IPS-20b (cell line): ENCODE measurements at regions not wholly inside any gene's neighbourhood (a gene's known extent, or its start where the extent isn't known, plus 50 kb on each side); places are given as distances from the start of the nearest gene placed in this dataset.

Source experiments
- H3K27ac ChIP-seq: one replicate; pipeline ENCODE4 v1.5.1; 2013; ENCODE audit warnings: low read length
- H3K27me3 ChIP-seq: 2 replicates; pipeline ENCODE4 v1.6.1; 2013; ENCODE audit warnings: mild to moderate bottlenecking, low read length, inconsistent platforms; ENCODE audit not compliant: insufficient read depth
- H3K36me3 ChIP-seq: 2 replicates; pipeline ENCODE4 v1.6.1; 2013; ENCODE audit warnings: low read depth, mild to moderate bottlenecking, inconsistent platforms, low read length, moderate library complexity; ENCODE audit not compliant: insufficient read depth
- H3K4me1 ChIP-seq: 2 replicates; pipeline ENCODE4 v1.6.1; 2013; ENCODE audit warnings: mild to moderate bottlenecking, control low read depth, inconsistent platforms, low read length, moderate library complexity; ENCODE audit not compliant: insufficient read depth
- H3K4me3 ChIP-seq: 2 replicates; pipeline ENCODE4 v1.5.1; 2013; ENCODE audit warnings: mild to moderate bottlenecking, low read length, inconsistent platforms
- H3K9ac ChIP-seq: 2 replicates; pipeline ENCODE4 v1.6.1; 2013; ENCODE audit warnings: low read depth, mild to moderate bottlenecking, inconsistent platforms, low read length, moderate library complexity
- H3K9me3 ChIP-seq: 2 replicates; pipeline ENCODE4 v1.6.1; 2013; ENCODE audit warnings: mild to moderate bottlenecking, low read depth, low read length, inconsistent platforms; ENCODE audit not compliant: insufficient read depth

DNA sequence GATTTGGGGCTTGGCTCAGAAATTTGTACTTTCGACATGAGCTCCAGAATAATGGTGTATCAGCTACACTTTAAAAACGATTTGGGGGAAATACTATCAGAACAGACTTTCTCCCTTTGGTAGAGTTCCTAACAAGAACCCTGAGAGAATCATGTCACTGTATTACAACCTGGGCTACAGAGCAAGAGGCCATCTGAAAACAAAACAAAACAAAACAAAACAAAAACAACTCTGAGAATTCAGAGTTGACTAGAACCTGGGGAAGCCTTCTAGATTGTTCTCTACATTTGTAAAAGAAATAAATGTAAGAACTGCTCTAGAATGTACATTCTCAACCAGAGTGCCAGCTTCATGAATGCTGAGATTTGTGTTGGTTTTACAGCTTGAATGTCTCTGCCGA lies 262.6 kb upstream of the SEMA3D start:
- H3K27ac ChIP-seq, result no peak overlapping the region
- H3K9ac ChIP-seq, result no peak overlapping the region
- H3K4me3 ChIP-seq, result no peak overlapping the region
- H3K4me1 ChIP-seq, result no peaks in the 10 kb centered on the region
- no peaks in the 10 kb centered on the region for H3K27me3 ChIP-seq
- no peaks in the 10 kb centered on the region for H3K9me3 ChIP-seq
- no peaks in the 10 kb centered on the region for H3K36me3 ChIP-seq

DNA sequence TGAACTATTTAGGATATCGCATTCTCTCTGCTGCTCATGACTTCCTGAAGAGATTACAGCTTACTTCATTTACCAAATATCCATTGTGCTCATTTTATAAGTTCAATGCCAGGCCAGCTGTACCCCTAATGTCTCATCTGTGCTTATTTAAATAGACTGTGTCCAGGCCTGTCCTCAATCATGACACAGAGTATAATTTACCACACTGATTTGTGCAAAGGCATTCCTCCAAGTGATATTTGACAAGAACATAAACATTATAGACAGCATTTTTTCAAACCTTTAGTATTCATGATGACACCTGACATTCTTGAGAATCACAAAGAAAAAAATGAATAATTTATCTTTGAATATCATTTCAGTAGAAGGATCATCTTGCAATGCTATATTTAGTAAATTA lies 260.1 kb upstream of the SEMA3D start:
- no peak overlapping the region for H3K9ac ChIP-seq
- no peaks in the 10 kb centered on the region for H3K36me3 ChIP-seq
- no peaks in the 10 kb centered on the region for H3K27me3 ChIP-seq
- H3K9me3 ChIP-seq, result no peaks in the 10 kb centered on the region
- H3K27ac ChIP-seq, result no peak overlapping the region
- H3K4me3 ChIP-seq, result no peak overlapping the region
- no peaks in the 10 kb centered on the region for H3K4me1 ChIP-seq

GRCh38 chr7:85426487-85426960 lies 239.7 kb upstream of the SEMA3D start:
- Histone ChIP-seq H3K27ac (no peak overlapping the region), H3K27me3 (no peaks in the 10 kb centered on the region), H3K4me3 (no peak overlapping the region), H3K9me3 (no peaks in the 10 kb centered on the region), H3K36me3 (no peaks in the 10 kb centered on the region), H3K9ac (no peak overlapping the region), H3K4me1 (no peaks in the 10 kb centered on the region)

GRCh38 chr7:85424298-85424697 lies 237.4 kb upstream of the SEMA3D start:
- no peak overlapping the region for H3K27ac ChIP-seq
- H3K36me3 ChIP-seq, result no peaks in the 10 kb centered on the region
- H3K9ac ChIP-seq, result no peak overlapping the region

DNA sequence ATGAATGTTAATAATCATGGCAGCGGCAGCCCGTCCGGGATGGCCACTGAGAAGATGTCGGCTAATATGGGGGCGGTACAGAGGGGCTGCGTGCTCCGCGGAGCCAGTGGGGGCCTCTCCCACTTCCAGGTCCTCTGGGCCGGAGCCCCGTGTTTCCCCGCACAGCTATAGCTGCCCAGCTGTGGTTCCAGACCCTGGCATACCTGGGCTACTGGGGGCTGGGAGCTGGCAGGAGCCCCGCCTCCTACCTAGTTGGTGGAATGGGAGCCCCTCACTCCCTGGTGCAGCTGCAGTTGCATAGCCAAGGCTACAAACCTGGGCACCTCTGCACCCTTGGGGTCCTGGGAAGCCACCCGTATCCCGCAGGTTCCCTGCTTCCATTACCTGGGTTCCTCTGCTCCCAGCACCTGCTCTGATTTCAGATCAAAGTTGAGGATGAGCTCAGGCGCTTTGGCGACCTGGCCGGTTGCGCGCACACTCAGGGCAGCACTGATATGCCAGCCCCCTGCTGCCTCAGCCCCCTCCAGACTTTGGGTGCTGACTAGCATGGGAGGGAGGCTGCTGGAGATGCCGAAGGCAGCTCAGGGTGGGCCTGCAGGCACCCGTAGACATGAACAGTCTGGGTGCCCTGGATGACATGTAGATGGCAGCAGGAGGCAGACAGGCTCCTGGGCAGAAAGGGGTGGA lies 236.5 kb upstream of the SEMA3D start:
- no peaks in the 10 kb centered on the region for H3K27me3 ChIP-seq
- H3K4me1 ChIP-seq, result no peaks in the 10 kb centered on the region
- H3K27ac ChIP-seq, result no peak overlapping the region
- no peaks in the 10 kb centered on the region for H3K36me3 ChIP-seq
- H3K9ac ChIP-seq, result no peak overlapping the region
- H3K9me3 ChIP-seq, result no peaks in the 10 kb centered on the region
- no peak overlapping the region for H3K4me3 ChIP-seq

More at GRCh38 chr7:85424298-85424697, 237.4 kb upstream of the SEMA3D start:
- Histone ChIP-seq H3K4me1 (no peaks in the 10 kb centered on the region), H3K27me3 (no peaks in the 10 kb centered on the region), H3K9me3 (no peaks in the 10 kb centered on the region), H3K4me3 (no peak overlapping the region)

DNA sequence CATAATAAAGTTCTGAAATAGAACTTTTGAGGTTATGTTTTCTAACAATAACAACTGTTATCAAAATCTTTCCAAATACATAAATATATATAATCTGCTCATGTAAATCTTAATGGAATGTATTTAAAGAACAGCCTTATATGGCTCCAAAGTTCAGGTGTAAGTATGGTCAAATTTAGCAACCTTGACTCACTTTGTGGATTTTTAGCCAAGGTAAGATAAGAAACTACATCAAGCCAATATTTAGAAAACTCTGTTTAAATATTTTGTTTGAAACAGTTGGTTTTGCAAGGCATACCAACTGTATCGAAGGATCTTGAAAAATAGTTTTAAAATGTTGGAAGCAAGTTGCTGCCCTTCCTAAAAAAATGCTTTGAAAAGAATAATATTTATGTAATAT lies 228.9 kb upstream of the SEMA3D start:
- Histone ChIP-seq H3K9ac (no peak overlapping the region), H3K27me3 (no peaks in the 10 kb centered on the region), H3K36me3 (no peaks in the 10 kb centered on the region), H3K9me3 (no peaks in the 10 kb centered on the region), H3K4me3 (no peak overlapping the region), H3K4me1 (peaks cover 6% of the 10 kb centered on the region), H3K27ac (no peak overlapping the region)

- H3K27ac ChIP-seq, result no peak overlapping the region
- no peak overlapping the region for H3K4me3 ChIP-seq
- H3K9ac ChIP-seq, result no peak overlapping the region
- H3K9me3 ChIP-seq, result no peaks in the 10 kb centered on the region
- H3K4me1 ChIP-seq, result peaks cover 6% of the 10 kb centered on the region
- no peaks in the 10 kb centered on the region for H3K36me3 ChIP-seq
- no peaks in the 10 kb centered on the region for H3K27me3 ChIP-seq
Observed at GRCh38 chr7:85413718-85414117, 226.9 kb upstream of the SEMA3D start.

DNA sequence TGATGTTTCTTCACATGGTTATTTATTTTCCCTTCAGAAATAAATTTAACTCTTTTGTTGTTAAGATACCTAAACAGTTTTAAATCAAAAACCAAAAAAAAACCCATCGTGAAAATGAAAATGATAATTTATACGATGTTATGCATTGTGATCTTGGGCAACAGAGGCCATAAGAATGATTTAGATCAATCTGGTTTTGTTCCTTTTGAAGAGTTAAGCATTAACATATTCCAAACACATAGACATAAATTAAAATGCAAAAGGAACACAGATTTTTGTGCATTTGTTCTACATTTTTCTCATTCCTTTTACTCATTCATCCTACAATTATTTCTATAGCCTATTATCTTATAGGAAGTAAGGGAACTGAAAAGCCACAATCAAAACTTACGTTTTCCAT lies 226.1 kb upstream of the SEMA3D start:
- peaks cover 6% of the 10 kb centered on the region for H3K4me1 ChIP-seq
- no peaks in the 10 kb centered on the region for H3K27me3 ChIP-seq
- H3K27ac ChIP-seq, result no peak overlapping the region
- H3K36me3 ChIP-seq, result no peaks in the 10 kb centered on the region
- no peaks in the 10 kb centered on the region for H3K9me3 ChIP-seq
- H3K9ac ChIP-seq, result no peak overlapping the region
- H3K4me3 ChIP-seq, result no peak overlapping the region

DNA sequence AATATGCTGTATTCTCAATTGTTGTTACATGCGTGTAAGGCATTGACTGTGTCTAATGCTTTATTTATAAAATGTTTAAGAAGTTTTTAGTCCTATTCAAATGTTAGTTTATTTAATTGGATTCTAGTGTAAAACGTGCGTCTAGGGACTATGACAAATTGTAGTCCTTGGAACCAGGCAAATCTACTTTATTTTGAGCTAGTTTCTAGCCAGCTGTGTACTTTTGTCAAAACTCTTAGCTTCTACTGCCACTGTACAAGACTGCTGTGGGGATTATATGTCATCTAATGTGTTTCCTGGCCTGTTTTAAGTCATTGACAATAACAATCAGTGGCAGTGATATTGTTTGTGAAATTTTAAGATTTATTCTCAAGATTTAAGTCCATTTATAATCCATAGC lies 220.5 kb upstream of the SEMA3D start:
- Histone ChIP-seq H3K9ac (no peak overlapping the region), H3K27ac (no peak overlapping the region), H3K9me3 (no peaks in the 10 kb centered on the region), H3K27me3 (no peaks in the 10 kb centered on the region), H3K36me3 (no peaks in the 10 kb centered on the region), H3K4me1 (no peaks in the 10 kb centered on the region), H3K4me3 (no peak overlapping the region)

DNA sequence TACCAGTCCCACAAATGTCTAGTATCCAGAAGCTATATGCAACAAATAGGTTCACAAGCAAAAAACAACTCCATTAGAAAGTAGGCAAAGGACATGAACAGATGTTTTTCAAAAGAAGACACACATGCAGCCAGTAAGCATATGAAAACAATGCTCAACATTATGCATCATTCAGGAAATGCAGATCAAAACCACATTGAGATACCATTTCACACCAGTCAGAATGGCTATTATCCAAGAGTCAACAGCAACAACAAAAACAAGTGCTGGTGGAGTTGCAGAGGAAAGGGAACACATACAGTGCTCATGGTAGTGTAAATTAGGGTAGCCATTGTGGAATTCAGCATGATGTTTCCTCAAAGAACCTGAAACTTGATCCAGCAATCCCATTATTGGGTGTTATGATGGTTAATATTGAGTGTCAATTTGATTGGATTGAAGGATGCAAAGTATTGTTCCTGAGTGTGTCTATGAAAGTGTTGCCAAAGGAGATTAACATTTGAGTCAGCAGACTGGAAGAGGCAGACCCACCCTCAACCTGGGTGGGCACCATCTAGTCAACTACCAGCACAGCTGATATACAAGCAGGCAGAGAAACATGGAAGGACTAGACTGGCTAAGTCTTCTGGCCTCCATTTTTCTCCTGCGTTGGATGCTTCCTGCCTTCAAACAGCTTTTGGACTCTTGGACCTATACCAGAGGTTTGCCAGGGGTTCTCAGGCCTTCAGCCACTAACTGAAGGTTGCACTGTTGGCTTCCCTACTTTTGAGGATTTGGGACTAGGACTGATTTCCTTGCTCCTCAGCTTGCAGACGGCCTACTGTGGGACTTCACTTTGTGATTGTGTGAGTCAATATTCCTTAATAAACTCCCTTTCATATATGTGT lies 218.4 kb upstream of the SEMA3D start:
- H3K4me1 ChIP-seq, result no peaks in the 10 kb centered on the region
- H3K27ac ChIP-seq, result no peak overlapping the region
- no peak overlapping the region for H3K9ac ChIP-seq
- no peaks in the 10 kb centered on the region for H3K36me3 ChIP-seq
- H3K4me3 ChIP-seq, result no peak overlapping the region
- no peaks in the 10 kb centered on the region for H3K9me3 ChIP-seq
- no peaks in the 10 kb centered on the region for H3K27me3 ChIP-seq

DNA sequence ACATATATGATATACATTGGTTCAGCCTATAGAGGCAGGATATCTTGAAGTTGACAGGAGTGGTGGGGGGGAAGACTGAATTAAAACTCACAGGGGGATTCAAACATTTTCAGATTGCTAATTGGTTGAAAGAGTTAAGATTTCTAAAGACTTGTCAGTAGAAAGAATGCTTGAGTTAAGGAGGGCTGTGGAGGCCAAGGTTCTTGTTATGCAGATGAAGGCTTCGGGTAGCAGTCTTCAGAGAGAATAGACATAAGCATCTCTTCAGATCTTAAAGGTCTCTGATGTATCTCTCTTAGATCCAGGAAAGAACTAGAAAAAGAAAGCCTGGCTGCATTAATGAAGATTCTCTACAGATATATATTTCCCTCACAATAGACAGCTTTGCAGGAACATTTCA lies 209.8 kb upstream of the SEMA3D start:
- Histone ChIP-seq H3K4me1 (peaks cover 5% of the 10 kb centered on the region; the same call in 1 of the 2 replicates), H3K9ac (no peak overlapping the region), H3K4me3 (no peak overlapping the region), H3K9me3 (no peaks in the 10 kb centered on the region; the same call in 1 of the 2 replicates), H3K36me3 (no peaks in the 10 kb centered on the region), H3K27me3 (no peaks in the 10 kb centered on the region), H3K27ac (no peak overlapping the region)

GRCh38 chr7:85392789-85393188 lies 205.9 kb upstream of the SEMA3D start:
- no peaks in the 10 kb centered on the region; the same call in 1 of the 2 replicates for H3K9me3 ChIP-seq
- no peak overlapping the region for H3K9ac ChIP-seq

More at GRCh38 chr7:85392789-85393188, 205.9 kb upstream of the SEMA3D start:
- Histone ChIP-seq H3K4me1 (peaks cover 5% of the 10 kb centered on the region; the same call in 1 of the 2 replicates), H3K4me3 (no peak overlapping the region), H3K27me3 (no peaks in the 10 kb centered on the region), H3K27ac (no peak overlapping the region), H3K36me3 (no peaks in the 10 kb centered on the region)
